GM12878 (cell line): ENCODE measurements at regions not wholly inside any gene's neighbourhood (a gene's known extent, or its start where the extent isn't known, plus 50 kb on each side); places are given as distances from the start of the nearest gene placed in this dataset.

ENCODE experiments used
- BACH1 ChIP-seq: fragments of 450-650 bp; IDR thresholded peaks from 2 replicates; pipeline ENCODE4 v1.6.1; 2017; ENCODE audit warnings: mild to moderate bottlenecking, borderline replicate concordance
- BCL11A ChIP-seq: IDR thresholded peaks from 2 replicates; pipeline ENCODE4 v1.6.1; 2011; ENCODE audit warnings: low read depth, low read length
- BCLAF1 ChIP-seq: fragments of 450-650 bp; IDR thresholded peaks from 2 replicates; pipeline ENCODE4 v1.6.1; 2017; ENCODE audit warnings: antibody characterized with exemption, mild to moderate bottlenecking, moderate library complexity
- CHD1 ChIP-seq: IDR thresholded peaks from 2 replicates; pipeline ENCODE4 v1.6.1; 2012; ENCODE audit warnings: low read depth, low read length, improper control_type of control experiment
- E2F8 ChIP-seq: fragments of 450-650 bp; IDR thresholded peaks from 2 replicates; pipeline ENCODE4 v1.6.1; 2018; ENCODE audit warnings: mild to moderate bottlenecking, low read depth, moderate library complexity; ENCODE audit not compliant: partially characterized antibody
- FOS ChIP-seq: IDR thresholded peaks from 3 replicates; pipeline ENCODE4 v1.6.1; 2011; ENCODE audit warnings: borderline replicate concordance; ENCODE audit not compliant: insufficient read length; ENCODE audit errors: extremely low read depth
- GABPA ChIP-seq: IDR thresholded peaks from 2 replicates; pipeline ENCODE4 v1.6.1; 2014; ENCODE audit warnings: antibody characterized with exemption, low read depth, mild to moderate bottlenecking, inconsistent platforms
- MEF2B ChIP-seq: fragments of 450-650 bp; IDR thresholded peaks from 2 replicates; pipeline ENCODE4 v1.6.1; 2018; ENCODE audit warnings: mild to moderate bottlenecking, moderate library complexity; ENCODE audit not compliant: partially characterized antibody, poor library complexity, severe bottlenecking
- NFXL1 ChIP-seq: fragments of 450-650 bp; IDR thresholded peaks from 2 replicates; pipeline ENCODE4 v1.6.1; 2017; ENCODE audit warnings: antibody characterized with exemption, mild to moderate bottlenecking, borderline replicate concordance
- NR2C1 ChIP-seq: fragments of 450-650 bp; IDR thresholded peaks from 2 replicates; pipeline ENCODE4 v1.6.1; 2017; ENCODE audit warnings: antibody characterized with exemption, mild to moderate bottlenecking, moderate library complexity
- PAX5 ChIP-seq: IDR thresholded peaks from 2 replicates; pipeline ENCODE4 v1.6.1; 2011; ENCODE audit warnings: low read depth, low read length, borderline replicate concordance
- PRDM15 ChIP-seq: fragments of 450-650 bp; formaldehyde crosslinking; IDR thresholded peaks from 2 replicates; pipeline ENCODE4 v1.4.0; 2020; ENCODE audit warnings: mild to moderate bottlenecking, moderate library complexity
- RAD21 ChIP-seq: IDR thresholded peaks from 2 replicates; pipeline ENCODE4 v1.6.1; 2011; ENCODE audit warnings: mild to moderate bottlenecking, low read depth, low read length, moderate library complexity; ENCODE audit not compliant: insufficient read depth
- SMAD5 ChIP-seq: IDR thresholded peaks from 2 replicates; pipeline ENCODE4 v1.6.1; 2016; ENCODE audit warnings: antibody characterized with exemption, low read depth
- ZNF217 ChIP-seq: fragments of 450-650 bp; IDR thresholded peaks from 2 replicates; pipeline ENCODE4 v1.6.1; 2017; ENCODE audit warnings: antibody characterized with exemption, mild to moderate bottlenecking
- ZNF24 ChIP-seq: fragments of 450-650 bp; IDR thresholded peaks from 2 replicates; pipeline ENCODE4 v1.6.1; 2017; ENCODE audit warnings: antibody characterized with exemption, mild to moderate bottlenecking
- ZNF687 ChIP-seq: fragments of 450-650 bp; IDR thresholded peaks from 2 replicates; pipeline ENCODE4 v1.6.1; 2017; ENCODE audit warnings: mild to moderate bottlenecking, moderate library complexity

- TF ChIP-seq ZNF687 (peak; percentile 72; the same call in 1 of the 2 replicates), ZNF217 (no peak), GABPA (no peak), SMAD5 (no peak), FOS (no peak), RAD21 (no peak), PRDM15 (no peak), CHD1 (no peak), E2F8 (no peak), BCLAF1 (no peak), BCL11A (no peak), PAX5 (no peak), MEF2B (no peak), ZNF24 (no peak), BACH1 (no peak), NFXL1 (no peak), NR2C1 (no peak)
Observed at GRCh38 chr1:222057162-222057561, 315.3 kb upstream of the DUSP10 start (continued).
